ENCODE measurements at regions not wholly inside any gene's neighbourhood (a gene's known extent, or its start where the extent isn't known, plus 50 kb on each side); places are given as distances from the start of the nearest gene placed in this dataset.

GRCh38 chr13:74450964-74451363 is 316.8 kb upstream of the KLF12 start:
- TF ChIP-seq CTCF (IDR thresholded peaks at IDR 0.05; ENCODE audit: low read depth, low read length, poor library complexity, severe bottlenecking), result no peak
- TF ChIP-seq EZH2phosphoT487 (IDR thresholded peaks at IDR 0.05; ENCODE audit: borderline replicate concordance, low read length), result no peak
